H4 (cell line): ENCODE measurements at regions not wholly inside any gene's neighbourhood (a gene's known extent, or its start where the extent isn't known, plus 50 kb on each side); places are given as distances from the start of the nearest gene placed in this dataset.

Experiments
- DNase-seq: peaks from one replicate; pipeline ENCODE4 v3.0.0-alpha.2; 2015; ENCODE audit warnings: low spot score

DNA sequence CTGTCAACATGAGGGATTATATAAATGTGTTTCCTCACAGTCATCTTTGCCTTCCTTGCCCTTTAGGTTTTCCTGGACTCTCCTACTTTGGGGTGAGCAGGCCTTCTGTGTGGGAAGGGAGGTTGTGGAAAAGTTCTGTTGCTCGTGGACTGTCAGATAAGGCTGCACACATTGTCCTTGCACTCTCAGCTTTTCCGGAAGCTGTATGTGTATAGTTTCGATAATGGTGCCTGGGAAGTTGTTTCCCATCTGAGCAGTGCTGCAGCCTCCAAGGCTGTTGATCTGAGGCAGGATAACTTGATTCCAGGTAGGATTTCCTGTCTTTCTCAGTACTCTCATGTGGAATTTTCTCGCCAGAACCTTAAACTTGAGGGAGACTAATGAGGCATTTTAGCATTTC lies 297.8 kb upstream of the AZI2 start:
- no peak for DNase-seq

DNA sequence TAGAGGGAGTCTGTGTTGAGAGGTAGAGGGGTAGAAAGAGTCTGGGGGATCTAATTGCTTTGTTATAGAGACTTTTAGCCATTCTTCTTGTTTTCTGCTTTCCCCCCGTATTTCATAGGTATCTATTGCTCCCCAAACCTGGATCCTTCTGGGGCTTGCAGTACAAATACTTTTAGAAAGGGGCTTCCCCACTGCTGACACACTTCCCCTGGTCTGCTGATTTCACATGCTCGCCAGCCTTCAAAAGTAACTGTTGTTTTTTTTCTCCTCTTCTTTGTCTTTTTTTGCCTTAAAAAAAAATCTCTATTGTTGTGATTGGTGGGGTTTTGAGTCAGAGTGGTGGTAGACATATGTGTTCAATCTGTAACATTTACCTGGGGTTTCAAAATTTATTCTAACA lies 300.6 kb upstream of the AZI2 start:
- no peak for DNase-seq

DNA sequence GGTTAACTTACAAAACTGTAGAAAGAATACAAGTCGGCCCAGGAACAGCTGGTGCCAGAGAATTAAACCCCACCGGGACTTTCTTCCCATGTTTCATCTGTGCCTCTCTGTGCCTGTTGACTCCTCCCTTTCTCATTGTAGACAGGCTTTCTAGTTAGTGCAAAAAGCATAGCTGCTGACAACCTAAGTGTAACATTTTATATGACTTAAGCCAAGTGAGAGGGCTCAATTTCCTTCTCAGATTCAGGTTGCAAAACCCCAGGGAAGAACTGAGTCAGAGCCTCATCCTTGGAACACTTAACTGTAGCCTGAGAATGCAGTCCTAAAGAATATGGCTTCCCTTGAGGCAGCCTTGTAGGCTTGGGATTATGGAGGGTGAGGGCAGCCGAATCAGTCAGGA lies 302.5 kb upstream of the AZI2 start:
- no peak for DNase-seq

DNA sequence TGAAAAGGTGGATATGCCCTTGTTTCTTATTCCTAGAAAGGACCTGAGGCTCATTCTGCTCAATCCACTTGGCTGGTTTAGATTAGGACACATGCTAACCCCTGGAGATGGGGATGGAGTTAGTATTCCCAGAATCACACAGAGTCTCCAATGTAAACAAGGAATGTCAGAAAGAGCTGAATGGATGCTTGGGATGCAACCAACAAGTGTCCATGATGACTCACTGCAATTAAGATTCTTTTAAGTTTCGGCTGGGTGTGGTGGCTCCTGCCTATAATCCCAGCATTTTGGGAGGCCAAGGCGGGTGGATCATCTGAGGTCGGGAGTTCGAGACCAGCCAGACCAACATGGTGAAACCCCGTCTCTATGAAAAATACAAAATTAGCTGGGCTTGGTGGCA lies 315.5 kb upstream of the AZI2 start:
- DNase-seq: no peak

DNA sequence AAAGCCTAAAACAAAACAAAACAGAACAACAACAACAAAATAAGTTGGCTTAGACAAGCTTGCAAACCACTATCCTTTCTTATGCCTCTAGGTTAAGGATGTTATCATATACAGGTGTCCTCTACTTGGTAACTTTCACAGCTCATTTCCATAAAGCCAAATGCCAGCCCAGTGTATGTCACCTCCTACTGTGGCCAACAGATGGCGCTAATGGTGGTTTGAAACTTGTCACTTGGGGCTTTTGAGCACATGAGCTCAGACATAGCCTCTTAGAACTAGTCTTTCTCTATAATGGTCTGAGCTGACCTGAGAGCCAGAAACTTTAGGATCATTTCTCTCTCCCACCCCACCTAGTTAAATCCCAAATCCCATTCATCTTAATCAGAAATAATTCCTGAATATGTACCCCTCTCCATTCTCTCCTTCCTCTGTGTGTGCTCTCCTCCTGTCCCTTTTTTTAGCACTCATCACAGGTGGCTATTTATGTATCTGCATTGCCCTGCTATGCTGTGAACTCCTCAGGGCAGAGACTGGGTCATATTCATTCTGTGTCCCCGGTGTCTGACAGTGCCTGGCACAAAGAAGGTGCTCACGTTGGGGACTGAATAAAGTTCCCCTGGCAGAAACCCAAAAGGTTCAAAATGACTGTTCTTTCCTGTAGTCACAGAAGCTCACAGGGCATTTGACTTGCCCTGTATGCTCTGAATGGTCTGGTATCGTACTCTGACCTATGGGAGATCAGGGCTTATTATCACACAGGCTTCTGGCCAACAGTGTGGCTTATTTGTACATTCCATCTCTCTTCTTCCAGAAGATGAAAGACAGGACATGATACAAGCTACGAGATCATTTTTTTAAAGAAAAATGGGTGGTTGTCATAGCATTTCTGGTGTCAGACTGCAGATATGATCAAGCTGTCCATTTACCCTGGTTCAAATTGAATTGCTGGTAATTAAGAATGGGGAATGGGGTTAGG lies 319.3 kb upstream of the AZI2 start:
- DNase-seq: peak; percentile 43

DNA sequence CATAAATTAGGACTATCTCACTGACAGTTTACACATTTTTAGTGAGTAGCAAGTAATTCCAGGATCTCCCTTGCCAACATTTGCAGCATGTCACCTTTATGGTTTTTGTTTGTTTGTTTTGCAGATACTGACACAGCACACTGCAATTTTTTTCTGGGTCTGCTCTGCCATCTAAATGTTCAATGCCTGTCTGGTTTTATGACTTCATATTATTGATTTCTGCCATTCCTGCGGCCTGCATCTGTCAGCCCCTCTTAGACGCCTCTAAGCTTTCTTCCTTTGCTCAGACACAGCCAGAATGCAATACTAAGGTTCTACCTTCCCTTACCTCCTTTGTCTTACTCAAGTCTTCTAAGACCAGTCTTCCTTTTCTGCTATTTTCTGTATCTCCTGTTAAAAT lies 321.2 kb upstream of the AZI2 start:
- no peak for DNase-seq

DNA sequence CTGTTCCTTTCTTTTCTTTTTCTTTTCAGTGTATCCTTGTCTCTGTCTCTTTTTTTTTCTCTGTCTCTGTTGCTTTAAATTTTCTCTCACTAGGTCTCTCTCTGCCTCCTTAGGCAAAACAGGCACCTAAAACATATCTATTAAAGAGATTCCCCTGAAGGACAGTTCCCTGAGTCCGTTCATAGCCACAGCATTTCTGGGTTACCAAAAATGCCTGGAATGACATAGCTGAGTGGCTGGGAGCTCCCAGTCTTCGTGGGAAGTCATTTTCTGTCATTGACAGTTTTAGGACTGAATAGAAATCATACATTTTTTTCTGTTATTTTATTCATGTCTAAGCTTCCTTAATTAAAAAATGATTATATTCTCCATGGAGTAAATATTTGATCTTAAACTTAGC lies 323.8 kb upstream of the AZI2 start:
- no peak for DNase-seq

DNA sequence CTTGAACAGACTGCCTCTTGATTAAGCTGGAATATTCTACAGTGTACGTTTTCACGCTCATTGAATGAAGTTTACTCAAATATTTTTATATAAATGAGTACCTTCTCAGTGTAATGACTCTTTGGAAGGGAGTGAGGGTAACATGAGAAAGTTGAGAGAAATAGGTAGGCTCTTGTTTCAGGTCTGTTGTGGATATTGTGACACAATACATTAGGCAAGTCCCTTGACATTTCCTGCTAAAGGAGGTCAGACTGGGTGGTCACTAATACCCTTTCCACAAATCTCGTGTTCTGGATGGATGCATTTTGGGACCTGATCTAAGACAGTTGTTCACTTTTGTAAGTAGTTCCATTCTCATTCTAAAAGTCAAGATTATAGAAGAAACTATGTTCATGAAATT lies 324.8 kb upstream of the AZI2 start:
- no peak for DNase-seq

DNA sequence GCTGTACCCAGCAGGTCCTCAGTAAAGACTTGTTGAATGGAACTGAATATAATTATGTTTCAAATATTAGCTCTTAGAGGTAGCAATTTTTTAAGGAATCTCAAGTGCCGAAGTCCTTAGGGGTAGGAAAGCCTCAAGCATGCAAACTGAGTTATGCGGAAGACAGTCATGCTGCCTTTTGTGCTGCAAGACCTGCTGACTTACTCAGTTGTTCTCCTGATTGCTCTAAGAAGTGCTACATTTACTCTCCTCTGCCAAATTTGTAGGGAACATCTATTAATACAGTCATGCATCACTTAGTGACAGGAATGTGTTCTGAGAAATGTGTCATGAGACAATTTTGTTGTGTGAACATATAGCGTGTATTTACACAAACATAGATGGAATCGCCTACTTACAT lies 325.6 kb upstream of the AZI2 start:
- no peak for DNase-seq

DNA sequence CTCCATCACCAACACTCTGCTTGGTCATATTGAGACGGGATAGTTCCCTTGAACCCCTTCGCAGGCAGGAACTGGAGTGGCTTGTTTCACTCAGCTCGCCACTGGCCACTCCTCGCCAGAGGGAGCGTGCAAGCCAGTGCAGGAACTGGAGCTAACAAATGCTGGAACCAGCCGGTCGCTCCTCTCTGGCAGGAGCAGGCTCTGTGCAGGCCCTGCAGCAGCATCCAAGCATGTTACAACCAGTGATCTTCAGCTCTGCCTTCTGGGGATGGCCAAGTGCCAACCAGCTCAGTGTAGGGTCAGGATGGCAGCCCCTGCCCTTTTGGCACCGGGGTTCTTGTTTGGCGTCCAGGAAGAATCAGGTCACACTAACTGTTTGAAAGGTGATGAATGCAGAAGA lies 329.0 kb upstream of the AZI2 start:
- no peak for DNase-seq

DNA sequence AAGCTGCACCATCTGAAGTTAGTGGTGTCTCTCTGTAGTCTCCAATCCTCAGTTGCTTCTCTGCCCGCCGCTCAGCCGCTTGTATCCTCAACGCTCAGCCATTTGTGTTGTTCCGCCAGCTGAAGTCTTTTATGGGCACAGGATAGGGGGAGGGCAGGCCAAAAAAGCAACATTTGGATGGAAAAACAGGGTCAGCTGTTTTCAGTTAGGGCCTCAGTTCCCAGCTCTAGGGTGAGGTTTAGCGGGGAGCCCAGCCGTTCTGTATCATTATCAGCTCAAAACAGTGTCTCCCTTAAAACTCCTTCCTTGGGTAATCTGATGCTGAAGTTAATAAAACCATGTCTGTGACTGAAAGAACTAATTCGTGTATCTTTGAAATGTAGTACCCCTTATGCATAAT lies 329.5 kb upstream of the AZI2 start:
- DNase-seq: no peak

DNA sequence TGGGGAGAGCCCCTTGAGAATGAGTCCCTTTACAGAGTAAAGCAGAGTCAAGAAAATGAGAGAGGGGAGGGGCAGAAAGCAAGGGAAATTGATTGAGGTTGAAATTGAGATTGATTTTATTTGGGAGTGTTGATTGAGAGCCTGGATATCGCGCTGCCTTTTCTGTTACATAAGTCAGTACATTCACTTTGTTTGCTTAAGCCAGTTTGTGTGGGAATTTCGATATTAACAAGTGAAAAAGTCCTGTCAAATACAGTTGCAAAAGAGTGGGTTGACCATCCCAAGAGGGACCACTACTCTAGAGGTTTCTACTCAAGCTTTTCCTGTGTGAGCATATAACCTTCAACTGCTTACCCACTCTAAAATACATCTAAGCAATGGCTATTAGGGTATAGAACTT lies 331.4 kb upstream of the AZI2 start:
- DNase-seq: no peak

DNA sequence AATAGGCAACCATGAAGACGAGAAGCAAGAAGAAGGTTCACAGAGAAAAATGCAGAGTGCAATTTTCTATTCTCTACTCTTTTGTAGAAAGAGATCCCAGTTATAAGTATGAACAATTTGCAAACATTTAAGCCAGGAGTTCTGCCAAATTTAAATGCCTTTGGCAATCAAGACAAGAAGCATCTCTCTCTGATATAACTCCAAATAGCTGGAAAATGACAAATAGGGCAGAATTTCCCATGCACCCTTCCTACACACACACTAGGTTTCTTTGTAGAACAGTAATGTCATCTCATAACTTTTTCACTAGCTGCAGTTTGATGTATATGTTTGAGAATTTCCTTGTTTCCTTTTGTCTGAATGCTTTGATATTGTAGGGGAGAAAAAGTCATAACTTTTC lies 333.5 kb upstream of the AZI2 start:
- no peak for DNase-seq

DNA sequence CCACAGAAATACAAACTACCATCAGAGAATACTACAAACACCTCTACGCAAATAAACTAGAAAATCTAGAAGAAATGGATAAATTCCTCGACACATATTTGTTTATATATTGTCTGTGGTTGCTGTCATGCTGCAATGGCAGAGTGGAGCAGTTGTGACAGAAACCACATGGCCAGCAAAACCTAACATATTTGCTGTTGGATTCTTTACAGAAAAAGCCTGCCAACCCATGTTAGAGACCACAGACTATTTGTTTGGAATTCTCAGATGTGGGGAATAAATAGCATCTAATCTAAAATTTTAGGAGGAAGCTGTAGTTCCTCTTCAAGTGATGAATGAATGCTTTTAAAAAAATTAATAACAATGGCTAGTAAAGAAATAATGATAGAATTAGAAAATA lies 341.6 kb upstream of the AZI2 start:
- no peak for DNase-seq

DNA sequence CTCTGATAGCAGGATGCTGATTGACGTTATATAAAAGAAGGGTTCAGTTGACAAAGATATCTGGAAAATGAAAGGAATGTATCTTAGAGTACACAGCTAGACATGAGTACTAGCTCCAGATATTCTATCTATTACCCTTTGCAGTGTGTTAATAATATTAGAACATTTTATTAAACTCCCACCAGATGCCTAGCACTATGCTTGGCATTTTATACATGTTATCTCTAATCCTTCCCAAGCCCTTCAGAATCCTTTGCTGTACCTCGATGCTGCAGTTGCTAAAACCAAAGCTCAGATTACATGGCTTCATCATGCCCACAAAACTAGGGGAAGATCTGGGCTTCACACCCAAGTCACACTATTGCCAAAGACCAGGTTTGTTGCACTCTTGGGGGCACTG lies 350.1 kb upstream of the AZI2 start:
- no peak for DNase-seq

DNA sequence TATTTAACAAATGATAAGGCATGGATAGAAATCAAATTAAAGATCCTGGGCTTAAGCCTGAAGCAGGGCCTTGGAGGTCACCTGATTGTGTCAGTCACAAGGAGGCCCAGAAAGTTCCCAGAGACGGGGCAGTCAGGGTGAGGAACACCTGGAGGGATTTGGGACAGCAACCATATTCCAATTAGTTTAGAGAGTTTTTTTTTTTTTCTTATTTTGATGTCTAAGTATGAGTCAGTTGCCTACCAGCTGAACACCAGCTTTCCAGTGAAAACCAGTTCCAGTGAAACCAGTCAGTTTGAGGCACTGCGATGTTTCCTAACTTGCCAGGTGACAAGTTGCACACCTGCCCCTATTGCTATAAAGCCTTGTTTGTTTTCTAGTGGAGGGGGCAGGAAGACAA lies 350.7 kb upstream of the AZI2 start:
- no peak for DNase-seq

DNA sequence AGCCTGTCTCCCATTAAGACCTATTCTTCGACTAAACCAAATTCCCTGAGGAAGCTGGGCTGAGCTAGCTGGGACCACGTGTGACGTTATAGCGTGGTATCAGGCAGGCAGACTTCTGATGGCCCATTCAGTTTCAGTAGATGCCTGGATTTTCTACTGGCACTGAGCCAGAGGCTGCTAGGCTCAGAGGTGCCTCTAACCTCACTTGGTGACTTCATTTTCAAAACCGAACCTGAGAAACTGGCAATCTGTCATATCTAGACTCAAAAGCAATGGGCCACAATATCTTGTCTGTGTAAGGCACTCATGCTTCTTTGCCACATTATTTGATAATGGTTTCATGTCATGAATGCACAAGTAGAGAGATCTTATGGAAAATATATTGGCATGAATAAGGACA lies 352.1 kb upstream of the AZI2 start:
- DNase-seq: no peak

DNA sequence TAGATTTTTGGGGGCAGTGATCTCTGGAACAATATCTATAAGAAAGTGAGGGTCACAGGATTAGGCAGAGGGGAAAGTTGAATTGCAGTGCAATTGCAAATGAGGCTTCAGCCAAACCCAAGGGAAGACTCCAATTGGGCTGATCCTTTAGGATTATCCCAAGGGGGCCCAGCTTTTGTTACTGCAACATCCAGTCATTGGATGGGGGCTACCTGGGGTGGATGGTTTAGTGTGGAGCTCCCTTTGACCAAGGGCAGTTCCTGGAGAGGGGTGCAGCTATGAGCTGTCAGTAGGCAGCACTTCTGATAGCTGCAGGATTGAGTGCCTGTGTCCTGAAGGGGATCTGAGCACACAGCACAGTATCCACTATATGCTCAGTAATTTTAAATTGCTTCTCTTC lies 355.2 kb upstream of the AZI2 start:
- no peak for DNase-seq

DNA sequence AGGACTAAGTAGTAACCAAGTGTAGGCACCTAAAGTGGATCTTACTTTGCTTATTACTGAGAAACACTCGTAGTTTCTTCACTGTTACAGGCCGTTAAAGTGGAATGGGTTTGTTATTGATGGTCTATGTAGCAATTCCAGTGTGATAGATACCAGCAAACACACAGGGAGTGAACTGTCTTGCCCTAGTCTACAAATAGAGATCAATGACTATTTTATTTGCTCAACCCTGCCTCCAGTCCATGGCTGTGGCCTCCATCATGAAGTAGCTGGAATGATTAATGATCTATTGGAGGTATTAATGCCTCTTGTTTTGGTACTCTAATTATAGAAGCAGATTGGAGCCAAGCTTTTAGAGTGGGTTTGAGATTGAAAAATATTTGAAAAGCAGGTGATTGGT lies 362.7 kb upstream of the AZI2 start:
- no peak for DNase-seq

DNA sequence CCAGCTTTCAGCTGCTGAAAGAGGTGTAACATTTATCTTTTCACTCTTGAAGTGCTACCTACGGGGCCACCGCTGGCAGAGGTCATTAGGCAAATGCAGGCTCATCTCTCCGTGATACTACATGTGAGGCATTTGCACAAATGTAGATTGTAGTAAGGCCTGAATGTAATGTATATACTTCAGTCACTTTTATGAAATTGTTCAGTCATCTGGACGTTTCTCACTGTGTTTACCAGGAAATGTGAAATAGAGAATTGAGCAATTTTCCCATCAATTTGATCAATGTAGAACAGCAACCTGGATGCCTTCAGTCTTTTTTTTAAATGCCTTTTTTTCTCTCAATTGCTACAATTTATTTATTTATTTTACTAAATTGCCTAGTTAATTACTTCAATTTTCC lies 368.3 kb upstream of the AZI2 start:
- no peak for DNase-seq

DNA sequence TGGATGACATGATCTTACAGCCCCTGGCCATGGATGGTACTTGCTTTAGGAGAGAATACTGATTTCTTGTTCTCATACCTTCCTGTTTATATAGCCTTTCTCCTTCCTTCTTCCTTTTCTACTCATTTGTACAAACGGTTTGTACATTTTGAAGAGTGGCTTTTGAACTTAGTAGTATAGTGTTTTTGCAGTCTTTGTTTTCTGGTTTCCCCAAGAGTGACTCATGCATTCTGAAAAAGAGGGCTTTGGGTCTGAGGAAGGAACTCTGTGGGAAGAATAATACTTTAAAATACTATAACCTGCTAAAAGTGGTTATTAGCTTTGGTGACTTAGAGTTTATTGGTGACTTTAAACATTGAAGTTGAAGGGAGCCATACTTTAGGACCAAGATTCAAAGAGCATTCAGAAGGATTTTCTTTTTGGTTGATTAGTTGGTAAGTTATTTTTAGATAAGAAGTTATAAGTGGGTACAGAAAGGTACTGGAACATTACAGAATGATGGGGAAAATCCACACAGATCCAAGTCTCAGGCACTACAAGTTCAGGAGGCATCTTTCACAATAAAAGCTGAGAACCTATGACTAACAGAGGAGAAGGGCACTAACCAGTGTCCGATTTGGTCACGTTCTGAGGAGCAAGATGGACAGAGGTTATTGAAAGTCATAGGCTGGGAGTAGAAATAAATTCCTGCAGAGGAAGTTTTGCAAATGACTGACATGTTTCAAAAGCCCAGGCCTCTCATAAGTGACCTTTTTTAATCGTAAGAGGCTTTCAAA lies 369.6 kb upstream of the AZI2 start:
- no peak for DNase-seq

DNA sequence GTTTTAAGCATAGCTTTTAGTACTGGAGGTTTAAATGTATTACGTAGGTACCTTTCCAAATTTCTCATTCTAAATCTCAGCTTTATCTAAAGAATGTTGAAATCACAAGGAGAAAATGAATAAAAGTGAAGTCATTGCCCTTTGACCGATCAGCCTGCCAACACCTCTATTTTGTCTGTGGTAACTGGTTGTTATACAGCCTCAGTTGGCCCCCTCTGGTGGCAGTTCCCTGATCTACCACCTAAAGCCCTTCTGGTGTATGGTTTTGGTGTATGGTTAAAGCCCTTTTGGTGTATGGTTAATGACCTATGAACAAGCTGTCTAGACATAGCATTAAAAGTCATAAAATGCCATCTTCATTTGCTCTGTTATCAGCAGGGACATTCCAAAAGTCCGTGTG lies 378.2 kb upstream of the AZI2 start:
- peak; percentile 18 for DNase-seq

DNA sequence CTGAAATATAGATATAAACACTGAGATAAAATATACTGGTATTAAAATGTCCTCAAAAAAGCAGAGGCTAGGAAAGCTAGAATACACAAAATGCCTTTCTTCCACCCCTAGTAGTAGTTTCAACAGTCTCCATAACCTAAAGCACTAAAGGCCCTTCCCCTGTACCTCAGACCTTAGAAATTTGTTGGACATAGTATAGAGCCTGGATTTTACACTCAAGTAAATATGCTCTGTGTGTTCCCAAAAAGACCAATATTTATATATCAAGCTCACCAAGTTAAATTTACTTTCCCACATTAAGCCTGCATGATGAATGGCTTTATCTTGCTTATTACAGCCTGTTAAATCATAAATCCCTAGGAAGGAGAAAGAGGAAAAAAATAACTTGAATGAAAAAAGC lies 378.7 kb upstream of the AZI2 start:
- DNase-seq: no peak
